Vagina (tissue), 2 donors: ENCODE measurements at regions not wholly inside any gene's neighbourhood (a gene's known extent, or its start where the extent isn't known, plus 50 kb on each side); places are given as distances from the start of the nearest gene placed in this dataset.

Source experiments
- POLR2A ChIP-seq, 2 donors: fragments of 450-650 bp; IDR thresholded peaks; one replicate each; pipeline ENCODE4 v1.6.1; 2017; ENCODE audit warnings: antibody characterized with exemption in 2 of 2, mild to moderate bottlenecking in 2 of 2, moderate library complexity in 2 of 2
- TF ChIP-seq, protein P1 (sequence below), 3 experiments: fragments of 450-650 bp in 2 of 3; fragments of 200-600 bp in 1 of 3; sonication (generic) in 1 of 3; IDR thresholded peaks; one replicate each; pipeline ENCODE4 v1.5.1; 2017 to 2019; ENCODE audit warnings: antibody characterized with exemption in 3 of 3, mild to moderate bottlenecking in 2 of 3, moderate library complexity in 2 of 3

DNA sequence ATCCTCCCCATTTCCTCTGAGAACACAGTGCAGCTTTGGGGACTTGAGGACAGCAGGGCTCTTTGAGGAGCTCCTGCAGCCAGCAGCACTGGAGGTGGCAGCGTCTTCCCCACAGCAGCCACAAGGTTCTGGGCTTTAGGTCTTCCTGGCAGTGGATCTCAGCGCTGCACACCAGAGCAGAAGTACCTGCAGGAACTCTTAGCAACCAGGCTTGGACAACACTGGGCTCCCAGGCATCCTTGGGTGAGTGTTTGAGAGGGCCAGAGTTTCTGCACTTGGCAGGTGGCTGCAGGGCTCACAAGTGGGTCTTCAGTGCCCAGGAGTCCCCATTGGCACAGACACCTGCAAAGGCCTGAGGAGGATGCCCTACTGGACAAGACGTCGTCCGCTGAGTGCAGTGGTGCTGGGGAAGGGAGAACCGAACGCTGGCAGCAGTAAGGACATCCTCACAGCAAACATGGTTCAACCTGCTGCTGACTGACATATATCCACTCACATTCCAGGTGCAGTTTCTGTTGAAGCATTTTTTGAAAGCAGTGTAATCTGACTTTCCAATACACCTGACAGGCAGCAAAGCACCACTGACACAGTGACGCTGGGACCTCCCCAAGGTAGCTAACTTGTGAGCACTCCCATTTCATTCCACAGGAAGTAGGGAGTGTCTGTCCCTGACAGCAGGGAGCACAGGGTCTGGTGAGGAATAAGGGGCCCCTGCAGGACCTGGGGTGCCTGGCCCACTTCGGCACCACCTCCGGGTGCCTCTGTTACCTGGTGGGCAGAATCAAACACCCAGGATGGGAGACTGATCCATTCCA lies 149.9 kb upstream of the COPS8 start:
- TF ChIP-seq, protein P1, sequence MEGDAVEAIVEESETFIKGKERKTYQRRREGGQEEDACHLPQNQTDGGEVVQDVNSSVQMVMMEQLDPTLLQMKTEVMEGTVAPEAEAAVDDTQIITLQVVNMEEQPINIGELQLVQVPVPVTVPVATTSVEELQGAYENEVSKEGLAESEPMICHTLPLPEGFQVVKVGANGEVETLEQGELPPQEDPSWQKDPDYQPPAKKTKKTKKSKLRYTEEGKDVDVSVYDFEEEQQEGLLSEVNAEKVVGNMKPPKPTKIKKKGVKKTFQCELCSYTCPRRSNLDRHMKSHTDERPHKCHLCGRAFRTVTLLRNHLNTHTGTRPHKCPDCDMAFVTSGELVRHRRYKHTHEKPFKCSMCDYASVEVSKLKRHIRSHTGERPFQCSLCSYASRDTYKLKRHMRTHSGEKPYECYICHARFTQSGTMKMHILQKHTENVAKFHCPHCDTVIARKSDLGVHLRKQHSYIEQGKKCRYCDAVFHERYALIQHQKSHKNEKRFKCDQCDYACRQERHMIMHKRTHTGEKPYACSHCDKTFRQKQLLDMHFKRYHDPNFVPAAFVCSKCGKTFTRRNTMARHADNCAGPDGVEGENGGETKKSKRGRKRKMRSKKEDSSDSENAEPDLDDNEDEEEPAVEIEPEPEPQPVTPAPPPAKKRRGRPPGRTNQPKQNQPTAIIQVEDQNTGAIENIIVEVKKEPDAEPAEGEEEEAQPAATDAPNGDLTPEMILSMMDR (IDR thresholded peaks at IDR 0.05) = no peak
- no peak for TF ChIP-seq POLR2A (IDR thresholded peaks at IDR 0.05)
